ENCODE measurements at regions not wholly inside any gene's neighbourhood (a gene's known extent, or its start where the extent isn't known, plus 50 kb on each side); places are given as distances from the start of the nearest gene placed in this dataset.
"Not testable (repeated sequence)": the region's sequence is repeated elsewhere in the genome, so short reads cannot be mapped to it uniquely, and the experiment has no call there.

GRCh38 chr21:16117851-16118590, 388.2 kb downstream of the USP25 start:
- DNase-seq = no peak

GRCh38 chr21:16124378-16125138, 394.8 kb downstream of the USP25 start:
- no peak for DNase-seq

GRCh38 chr21:16125274-16125673, 395.5 kb downstream of the USP25 start:
- no peak for DNase-seq

- not testable (repeated sequence) for DNase-seq
Observed at GRCh38 chr21:16132453-16132852, 402.7 kb downstream of the USP25 start.

GRCh38 chr21:16133248-16133647, 403.5 kb downstream of the USP25 start:
- no peak for DNase-seq

- DNase-seq = no peak
Observed at GRCh38 chr21:16134134-16134533, 404.4 kb downstream of the USP25 start.

- DNase-seq = no peak
Observed at GRCh38 chr21:16137106-16137505, 407.3 kb downstream of the USP25 start.

- DNase-seq = no peak
Observed at GRCh38 chr21:16145052-16145451, 415.3 kb downstream of the USP25 start.

- no peak for DNase-seq
Observed at GRCh38 chr21:16145479-16145878, 415.7 kb downstream of the USP25 start.

- DNase-seq = no peak
Observed at GRCh38 chr21:16154321-16154720, 424.5 kb downstream of the USP25 start.

GRCh38 chr21:16154951-16155635, 425.3 kb downstream of the USP25 start:
- no peak for DNase-seq

GRCh38 chr21:16156841-16157489, 427.2 kb downstream of the USP25 start:
- DNase-seq = no peak

GRCh38 chr21:16159213-16159970, 429.6 kb downstream of the USP25 start:
- no peak for DNase-seq

GRCh38 chr21:16159971-16160350, 430.2 kb downstream of the USP25 start:
- DNase-seq = no peak

GRCh38 chr21:16162953-16163352, 433.2 kb downstream of the USP25 start:
- no peak for DNase-seq

- no peak for DNase-seq
Observed at GRCh38 chr21:16169102-16169511, 439.3 kb downstream of the USP25 start.

- DNase-seq = no peak
Observed at GRCh38 chr21:16169779-16170178, 440.0 kb downstream of the USP25 start.

- DNase-seq = no peak
Observed at GRCh38 chr21:16176570-16176969, 446.8 kb downstream of the USP25 start.

GRCh38 chr21:16177532-16177931, 447.8 kb downstream of the USP25 start:
- no peak for DNase-seq

GRCh38 chr21:16179773-16180172, 450.0 kb downstream of the USP25 start:
- DNase-seq = no peak

- no peak for DNase-seq
Observed at GRCh38 chr21:16180614-16181013, 450.8 kb downstream of the USP25 start.

- DNase-seq = no peak
Observed at GRCh38 chr21:16181018-16181417, 451.2 kb downstream of the USP25 start.

- DNase-seq = no peak
Observed at GRCh38 chr21:16185766-16186165, 456.0 kb downstream of the USP25 start.
